Mesothelial cell of epicardium (in vitro differentiated cells): ENCODE measurements at regions not wholly inside any gene's neighbourhood (a gene's known extent, or its start where the extent isn't known, plus 50 kb on each side); places are given as distances from the start of the nearest gene placed in this dataset.

Experiments
- DNase-seq, 2 experiments: peaks; one replicate each; pipeline ENCODE4 v3.0.0; 2021; ENCODE audit warnings: low spot score in 2 of 2; ENCODE audit not compliant: unreplicated experiment in 2 of 2
- H3K27ac Mint-ChIP-seq: 2 replicates; pipeline ENCODE4 v1.8.0; 2021; ENCODE audit warnings: mixed read lengths
- H3K27me3 Mint-ChIP-seq: 2 replicates; pipeline ENCODE4 v1.8.0; 2021; ENCODE audit warnings: low read depth, mixed read lengths
- H3K36me3 Mint-ChIP-seq: 2 replicates; pipeline ENCODE4 v1.8.0; 2021; ENCODE audit warnings: mixed read lengths
- H3K4me1 Mint-ChIP-seq: 2 replicates; pipeline ENCODE4 v1.8.0; 2021; ENCODE audit warnings: mixed read lengths
- H3K4me3 Mint-ChIP-seq: 2 replicates; pipeline ENCODE4 v1.8.0; 2021; ENCODE audit warnings: mild to moderate bottlenecking, moderate library complexity, mixed read lengths
- H3K9me3 Mint-ChIP-seq: 2 replicates; pipeline ENCODE4 v1.8.0; 2021; ENCODE audit warnings: mixed read lengths
- CTCF ChIP-seq: fragments of 200-600 bp; sonication (generic); IDR thresholded peaks from one replicate; pipeline ENCODE4 v1.5.0; 2021; ENCODE audit warnings: antibody characterized with exemption; ENCODE audit not compliant: unreplicated experiment

GRCh38 chr3:154970797-154971196 is 109.3 kb upstream of the MME start:
- peaks cover 30% of the 10 kb centered on the region for H3K4me1 Mint-ChIP-seq
- no peaks in the 10 kb centered on the region for H3K27me3 Mint-ChIP-seq
- H3K36me3 Mint-ChIP-seq = no peaks in the 10 kb centered on the region
- TF ChIP-seq CTCF = no peak
- H3K4me3 Mint-ChIP-seq = no peak overlapping the region
- DNase-seq = no peak
- no peak overlapping the region for H3K27ac Mint-ChIP-seq
- H3K9me3 Mint-ChIP-seq = peaks cover under 1% of the 10 kb centered on the region

- Mint-ChIP-seq H3K4me1 (peaks cover 30% of the 10 kb centered on the region), H3K27me3 (no peaks in the 10 kb centered on the region), H3K36me3 (no peaks in the 10 kb centered on the region), H3K4me3 (no peak overlapping the region), H3K9me3 (peaks cover 5% of the 10 kb centered on the region), H3K27ac (no peak overlapping the region)
- no peak for DNase-seq
- TF ChIP-seq CTCF = no peak
These were observed 110.8 kb upstream of the MME start for GRCh38 chr3:154969366-154969765.

DNA sequence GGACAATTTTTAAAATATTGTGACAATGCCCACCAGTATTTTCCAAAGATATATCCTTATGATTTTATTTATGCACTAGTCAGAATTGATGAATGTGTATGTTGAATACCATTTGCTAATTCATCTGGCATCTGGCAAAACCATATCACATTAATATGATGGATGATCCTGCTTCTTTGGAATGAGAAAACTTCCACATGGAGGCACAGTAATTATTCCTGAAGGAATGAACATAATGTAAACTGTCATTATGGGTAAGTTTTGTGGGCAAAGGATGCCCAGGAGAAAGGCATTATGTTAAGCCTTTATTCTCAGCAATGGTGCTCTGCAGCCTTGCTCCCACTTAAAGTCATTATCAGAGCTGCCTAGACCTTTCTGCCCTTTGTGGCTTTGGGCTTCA is 113.0 kb upstream of the MME start:
- Mint-ChIP-seq H3K4me1 (peaks cover 29% of the 10 kb centered on the region), H3K36me3 (no peaks in the 10 kb centered on the region), H3K9me3 (peaks cover 5% of the 10 kb centered on the region), H3K27me3 (no peaks in the 10 kb centered on the region), H3K4me3 (no peak overlapping the region), H3K27ac (no peak overlapping the region)
- DNase-seq = no peak
- TF ChIP-seq CTCF = no peak

- no peak overlapping the region for H3K27ac Mint-ChIP-seq
- no peak overlapping the region for H3K4me3 Mint-ChIP-seq
- no peaks in the 10 kb centered on the region for H3K27me3 Mint-ChIP-seq
- peaks cover 4% of the 10 kb centered on the region for H3K36me3 Mint-ChIP-seq
- no peak for TF ChIP-seq CTCF
- DNase-seq = no peak
- peaks cover 11% of the 10 kb centered on the region for H3K9me3 Mint-ChIP-seq
- H3K4me1 Mint-ChIP-seq = peaks cover 5% of the 10 kb centered on the region
These were observed 123.3 kb upstream of the MME start for GRCh38 chr3:154956815-154957214.

DNA sequence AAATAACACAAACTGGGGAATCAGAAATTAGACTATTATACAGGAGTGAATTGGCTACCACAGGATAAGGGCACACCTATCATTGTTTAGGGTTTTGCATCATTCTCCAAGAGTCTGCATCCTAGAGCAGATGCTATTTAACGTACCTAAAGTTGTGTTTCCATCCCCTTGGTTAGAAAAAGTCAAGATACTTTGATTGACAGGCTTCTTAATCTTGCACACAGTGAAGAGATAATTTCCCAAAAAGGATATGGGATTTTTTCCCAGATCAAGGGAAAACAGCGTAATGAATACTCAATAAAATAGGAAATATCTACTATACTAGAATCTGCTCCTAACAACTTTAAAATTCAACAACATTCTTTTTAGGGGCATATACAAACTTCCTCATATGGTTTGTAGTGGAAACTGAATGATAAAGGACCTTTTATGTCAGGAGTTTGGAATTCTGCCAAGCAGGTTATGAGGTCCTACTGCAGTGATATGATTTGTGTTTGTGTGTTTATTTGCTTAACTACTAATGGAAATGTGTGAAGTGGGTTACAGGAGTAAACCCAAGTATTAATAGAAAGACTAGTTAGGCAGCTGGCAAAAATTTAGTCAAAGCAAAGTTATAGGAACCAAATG is 124.1 kb upstream of the MME start:
- Mint-ChIP-seq H3K27me3 (no peaks in the 10 kb centered on the region), H3K9me3 (peaks cover 17% of the 10 kb centered on the region), H3K4me3 (no peak overlapping the region), H3K36me3 (peaks cover 8% of the 10 kb centered on the region), H3K27ac (no peak overlapping the region), H3K4me1 (peaks cover 5% of the 10 kb centered on the region)
- no peak for TF ChIP-seq CTCF
- DNase-seq = no peak

DNA sequence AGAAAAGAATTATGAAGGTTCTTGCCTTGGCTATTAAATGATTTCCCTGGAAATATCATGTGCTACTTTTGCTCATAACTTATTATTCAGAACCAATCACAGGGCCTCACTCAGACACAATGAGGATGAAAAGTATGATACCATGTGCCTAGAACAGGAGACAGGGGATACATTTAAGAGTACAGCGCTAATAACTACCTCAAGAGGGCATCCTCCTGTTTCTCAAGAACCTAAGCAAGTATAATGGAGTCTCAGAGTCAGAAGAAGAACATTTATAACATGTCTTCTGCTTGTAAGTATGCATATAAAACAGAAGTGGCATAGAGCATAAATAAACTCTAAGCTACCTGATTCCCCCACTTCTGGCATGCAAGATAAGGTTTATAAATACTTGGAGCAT is 125.4 kb upstream of the MME start:
- Mint-ChIP-seq H3K27ac (no peak overlapping the region), H3K36me3 (peaks cover 10% of the 10 kb centered on the region), H3K27me3 (no peaks in the 10 kb centered on the region), H3K4me3 (no peak overlapping the region), H3K4me1 (peaks cover 5% of the 10 kb centered on the region), H3K9me3 (peaks cover 17% of the 10 kb centered on the region)
- TF ChIP-seq CTCF = no peak
- DNase-seq = no peak
